Psoas muscle (tissue), 7 donors: ENCODE measurements at regions not wholly inside any gene's neighbourhood (a gene's known extent, or its start where the extent isn't known, plus 50 kb on each side); places are given as distances from the start of the nearest gene placed in this dataset.

Experiments used
- ATAC-seq, 4 donors: fragments of 200-7000 bp; cut with Tn5 transposase; one replicate each; pipeline ENCODE4 v1.9.1; 2020; ENCODE audit warnings: moderate library complexity in 3 of 4, mild to moderate bottlenecking in 2 of 4
- DNase-seq, 2 donors: peaks; one replicate each; pipeline ENCODE4 v3.0.0-alpha.2; 2020
- H3K27ac ChIP-seq: fragments of 200-600 bp; one replicate; pipeline ENCODE4 v1.8.0; 2022
- H3K27me3 ChIP-seq, 3 donors: fragments of 200-600 bp in 1 of 3; one replicate each; pipeline versions ENCODE4 v1.6.1 to v1.8.0; 2013 to 2022; ENCODE audit warnings: low read length in 2 of 3, mild to moderate bottlenecking in 2 of 3, moderate library complexity in 1 of 3; ENCODE audit not compliant: insufficient read depth in 3 of 3
- H3K36me3 ChIP-seq, 2 donors: fragments of 200-600 bp in 1 of 2; one replicate each; pipeline versions ENCODE4 v1.6.1 to v1.8.0; 2013 to 2022; ENCODE audit warnings: low read depth in 1 of 2, mild to moderate bottlenecking in 1 of 2, moderate library complexity in 1 of 2; ENCODE audit not compliant: insufficient read depth in 1 of 2
- H3K4me1 ChIP-seq: fragments of 200-600 bp; one replicate; pipeline ENCODE4 v1.8.0; 2022
- H3K4me3 ChIP-seq: fragments of 200-600 bp; one replicate; pipeline ENCODE4 v1.8.0; 2022; ENCODE audit warnings: mild to moderate bottlenecking
- H3K9me3 ChIP-seq: fragments of 200-600 bp; one replicate; pipeline ENCODE4 v1.8.0; 2022
- CTCF ChIP-seq: fragments of 200-600 bp; IDR thresholded peaks from one replicate; pipeline ENCODE4 v1.8.0; 2022; ENCODE audit warnings: antibody characterized with exemption
- WGBS, 3 donors: extraction: QIAGEN DNeasy Blood & Tissue Kit; methylation state at CpG; one replicate each; pipeline versions ENCODE4 v1.1.6 to v1.1.7; 2013; 5-methylcytosine and 5-hydroxymethylcytosine counted together
- intact Hi-C, 2 donors: fragments of 100-400 bp; cut with DNase I; formaldehyde crosslinking; loops; one replicate each; pipeline versions ENCODE4 v1.11.0 to v1.14.2; 2022
- donor health status: healthy with polysubstance abuse.
- donor health status: DM: no; HTN: no; CAD: no; lungs with moderate emphysema.
- donor health status: Bipolar disorder and iron deficiency.
- donor health status: healthy.
- donor health status: DM: yes; HTN: yes; CAD: no.
- donor health status: DM: no; HTN: no; CAD: no.
- donor health status: DM: yes; HTN: yes; CAD: no.

- intact Hi-C loops, result no loop called here
- DNase-seq (no peak), ATAC-seq (peak; percentile 88 to 92 (median 92))
- Histone ChIP-seq H3K27ac (peak overlapping the region; percentile 66), H3K36me3 (no peaks in the 10 kb centered on the region), H3K4me3 (no peak overlapping the region), H3K4me1 (peaks cover 15% of the 10 kb centered on the region), H3K27me3 (no peaks in the 10 kb centered on the region), H3K9me3 (no peaks in the 10 kb centered on the region)
- no peak for TF ChIP-seq CTCF
- 60 to 70% (median 63%) methylated on average over 10 of the region's 10 CpGs for WGBS, 3 donors
Observed at GRCh38 chr6:169046483-169047192, 207.0 kb downstream of the THBS2 start.

GRCh38 chr6:169046021-169046420 lies 207.6 kb downstream of the THBS2 start:
- ATAC-seq, result no peak
- Histone ChIP-seq H3K27ac (peak overlapping the region; percentile 66), H3K36me3 (no peaks in the 10 kb centered on the region), H3K4me3 (no peak overlapping the region), H3K9me3 (no peaks in the 10 kb centered on the region), H3K27me3 (no peaks in the 10 kb centered on the region), H3K4me1 (peaks cover 15% of the 10 kb centered on the region)
- intact Hi-C loops, result no loop called here
- no peak for TF ChIP-seq CTCF
- DNase-seq, result no peak

- no peak for TF ChIP-seq CTCF
- no peaks in the 10 kb centered on the region for H3K36me3 ChIP-seq
- ATAC-seq, result peak; percentile 84 to 91 (median 90)
- WGBS, 3 donors, result 18 to 26% (median 21%) methylated on average over 5 of the region's 5 CpGs
- H3K4me1 ChIP-seq, result peaks cover 15% of the 10 kb centered on the region
- peak; percentile 45 to 78 for DNase-seq
- intact Hi-C loops, result no loop called here
- H3K9me3 ChIP-seq, result no peaks in the 10 kb centered on the region
- H3K27ac ChIP-seq, result peak overlapping the region; percentile 66
- H3K27me3 ChIP-seq, result no peaks in the 10 kb centered on the region
- no peak overlapping the region for H3K4me3 ChIP-seq
Observed at GRCh38 chr6:169045486-169045885, 208.2 kb downstream of the THBS2 start.

GRCh38 chr6:169044381-169045230 lies 209.0 kb downstream of the THBS2 start:
- H3K27ac ChIP-seq, result no peak overlapping the region
- no peaks in the 10 kb centered on the region for H3K27me3 ChIP-seq
- H3K4me1 ChIP-seq, result peaks cover 15% of the 10 kb centered on the region
- DNase-seq (no peak), ATAC-seq (no peak)
- no peaks in the 10 kb centered on the region for H3K9me3 ChIP-seq
- intact Hi-C loops, result no loop called here
- no peak for TF ChIP-seq CTCF
- no peak overlapping the region for H3K4me3 ChIP-seq
- WGBS, 3 donors, result 54 to 79% (median 64%) methylated on average over 14 of the region's 14 CpGs
- no peaks in the 10 kb centered on the region for H3K36me3 ChIP-seq
